Neural cell (in vitro differentiated cells): ENCODE measurements at regions not wholly inside any gene's neighbourhood (a gene's known extent, or its start where the extent isn't known, plus 50 kb on each side); places are given as distances from the start of the nearest gene placed in this dataset.

Experiments
- EP300 ChIP-seq: fragments of 450-650 bp; conservative IDR thresholded peaks from 2 replicates; pipeline ENCODE4 v1.6.1; 2014; ENCODE audit warnings: antibody characterized with exemption, mild to moderate bottlenecking, moderate library complexity; ENCODE audit not compliant: poor library complexity, severe bottlenecking
- MXI1 ChIP-seq: fragments of 450-650 bp; conservative IDR thresholded peaks from 2 replicates; pipeline ENCODE4 v1.6.1; 2014; ENCODE audit warnings: antibody characterized with exemption, mild to moderate bottlenecking; ENCODE audit not compliant: poor library complexity, severe bottlenecking
- POLR2AphosphoS5 ChIP-seq: IDR thresholded peaks from 2 replicates; pipeline ENCODE4 v1.6.1; 2012
- RAD21 ChIP-seq: fragments of 450-650 bp; conservative IDR thresholded peaks from 2 replicates; pipeline ENCODE4 v1.6.1; 2014; ENCODE audit warnings: antibody characterized with exemption, mild to moderate bottlenecking, moderate library complexity
- SMC3 ChIP-seq: fragments of 450-650 bp; conservative IDR thresholded peaks from 2 replicates; pipeline ENCODE4 v1.6.1; 2014; ENCODE audit warnings: antibody characterized with exemption, mild to moderate bottlenecking, moderate library complexity; ENCODE audit not compliant: poor library complexity
- TF ChIP-seq, protein P1 (sequence below): fragments of 450-650 bp; IDR thresholded peaks from 2 replicates; pipeline ENCODE4 v1.5.1; 2014; ENCODE audit warnings: antibody characterized with exemption, mild to moderate bottlenecking, moderate library complexity; ENCODE audit not compliant: poor library complexity, severe bottlenecking

DNA sequence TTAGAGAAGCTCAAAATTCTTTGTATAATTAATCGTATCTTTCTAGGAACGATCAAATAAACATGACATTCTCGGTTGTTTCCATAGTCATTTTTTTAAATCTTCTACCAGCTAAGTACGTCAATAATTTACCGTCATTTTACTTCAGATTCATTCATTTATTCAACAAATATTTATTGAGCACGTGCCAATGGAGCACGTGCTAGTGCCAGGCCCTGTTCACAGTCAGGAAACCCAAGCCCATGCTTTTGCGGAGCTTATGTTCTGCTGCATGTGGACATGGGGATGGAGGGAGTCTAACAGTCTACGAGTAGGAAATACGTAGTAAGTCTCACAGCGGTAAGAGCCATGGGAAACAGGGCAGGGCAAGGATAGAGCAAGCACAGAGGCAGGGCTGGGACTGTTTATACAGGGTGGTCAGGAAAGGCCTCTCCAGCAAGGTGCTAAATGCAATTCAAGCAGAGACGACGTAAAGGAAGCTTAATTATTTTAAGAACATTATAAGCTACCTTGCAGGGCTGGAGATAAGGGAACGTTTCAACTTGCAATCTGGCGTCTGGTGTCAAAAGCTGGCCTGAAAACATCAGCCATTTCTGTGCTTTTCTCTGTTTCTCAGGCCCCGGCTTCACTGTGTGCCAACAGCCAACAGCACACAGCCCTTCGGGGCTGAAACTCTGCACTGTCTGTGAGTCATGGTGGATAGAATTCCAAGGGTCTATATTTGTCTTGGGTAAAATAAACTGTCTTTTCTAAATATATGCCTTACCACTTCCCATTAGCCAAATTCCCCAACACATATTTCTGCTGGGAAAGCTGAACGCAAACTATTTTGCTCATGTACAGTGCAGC lies 517.1 kb upstream of the ZFP42 start:
- TF ChIP-seq POLR2AphosphoS5 (no peak), MXI1 (no peak), SMC3 (no peak), EP300 (no peak), RAD21 (no peak)
- TF ChIP-seq, protein P1, sequence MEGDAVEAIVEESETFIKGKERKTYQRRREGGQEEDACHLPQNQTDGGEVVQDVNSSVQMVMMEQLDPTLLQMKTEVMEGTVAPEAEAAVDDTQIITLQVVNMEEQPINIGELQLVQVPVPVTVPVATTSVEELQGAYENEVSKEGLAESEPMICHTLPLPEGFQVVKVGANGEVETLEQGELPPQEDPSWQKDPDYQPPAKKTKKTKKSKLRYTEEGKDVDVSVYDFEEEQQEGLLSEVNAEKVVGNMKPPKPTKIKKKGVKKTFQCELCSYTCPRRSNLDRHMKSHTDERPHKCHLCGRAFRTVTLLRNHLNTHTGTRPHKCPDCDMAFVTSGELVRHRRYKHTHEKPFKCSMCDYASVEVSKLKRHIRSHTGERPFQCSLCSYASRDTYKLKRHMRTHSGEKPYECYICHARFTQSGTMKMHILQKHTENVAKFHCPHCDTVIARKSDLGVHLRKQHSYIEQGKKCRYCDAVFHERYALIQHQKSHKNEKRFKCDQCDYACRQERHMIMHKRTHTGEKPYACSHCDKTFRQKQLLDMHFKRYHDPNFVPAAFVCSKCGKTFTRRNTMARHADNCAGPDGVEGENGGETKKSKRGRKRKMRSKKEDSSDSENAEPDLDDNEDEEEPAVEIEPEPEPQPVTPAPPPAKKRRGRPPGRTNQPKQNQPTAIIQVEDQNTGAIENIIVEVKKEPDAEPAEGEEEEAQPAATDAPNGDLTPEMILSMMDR, result no peak
